22Rv1 (cell line): ENCODE measurements at regions not wholly inside any gene's neighbourhood (a gene's known extent, or its start where the extent isn't known, plus 50 kb on each side); places are given as distances from the start of the nearest gene placed in this dataset.

ENCODE experiments used
- H3K27ac ChIP-seq: fragments of 450-650 bp; 2 replicates; pipeline ENCODE4 v1.5.1; 2017
- ZFX ChIP-seq: fragments of 450-650 bp; IDR thresholded peaks from 2 replicates; pipeline ENCODE4 v1.6.1; 2017; ENCODE audit warnings: antibody characterized with exemption, borderline replicate concordance
- TF ChIP-seq, protein P1 (sequence below): fragments of 450-650 bp; IDR thresholded peaks from 2 replicates; pipeline ENCODE4 v1.5.1; 2017; ENCODE audit warnings: mild to moderate bottlenecking

DNA sequence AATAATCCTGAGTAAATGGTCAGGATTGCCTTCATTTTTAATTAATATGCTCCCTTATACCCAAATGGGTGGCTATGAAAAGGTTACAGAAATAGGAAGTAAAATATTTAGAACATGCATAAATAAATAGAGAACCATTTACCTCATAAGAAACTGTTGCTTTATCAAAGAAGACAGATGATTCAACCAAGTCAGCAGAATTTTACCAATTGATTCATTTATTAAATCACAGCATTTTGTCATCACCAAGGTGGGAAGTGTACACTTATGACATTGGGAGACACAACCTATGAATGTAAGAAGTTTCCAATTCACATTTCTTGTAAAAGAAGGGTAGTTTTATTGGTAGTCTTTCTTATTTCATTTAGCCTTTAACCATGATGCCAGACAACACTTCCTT lies 870.3 kb upstream of the CHORDC1 start:
- TF ChIP-seq, protein P1, sequence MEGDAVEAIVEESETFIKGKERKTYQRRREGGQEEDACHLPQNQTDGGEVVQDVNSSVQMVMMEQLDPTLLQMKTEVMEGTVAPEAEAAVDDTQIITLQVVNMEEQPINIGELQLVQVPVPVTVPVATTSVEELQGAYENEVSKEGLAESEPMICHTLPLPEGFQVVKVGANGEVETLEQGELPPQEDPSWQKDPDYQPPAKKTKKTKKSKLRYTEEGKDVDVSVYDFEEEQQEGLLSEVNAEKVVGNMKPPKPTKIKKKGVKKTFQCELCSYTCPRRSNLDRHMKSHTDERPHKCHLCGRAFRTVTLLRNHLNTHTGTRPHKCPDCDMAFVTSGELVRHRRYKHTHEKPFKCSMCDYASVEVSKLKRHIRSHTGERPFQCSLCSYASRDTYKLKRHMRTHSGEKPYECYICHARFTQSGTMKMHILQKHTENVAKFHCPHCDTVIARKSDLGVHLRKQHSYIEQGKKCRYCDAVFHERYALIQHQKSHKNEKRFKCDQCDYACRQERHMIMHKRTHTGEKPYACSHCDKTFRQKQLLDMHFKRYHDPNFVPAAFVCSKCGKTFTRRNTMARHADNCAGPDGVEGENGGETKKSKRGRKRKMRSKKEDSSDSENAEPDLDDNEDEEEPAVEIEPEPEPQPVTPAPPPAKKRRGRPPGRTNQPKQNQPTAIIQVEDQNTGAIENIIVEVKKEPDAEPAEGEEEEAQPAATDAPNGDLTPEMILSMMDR, result no peak
- no peak for TF ChIP-seq ZFX
- H3K27ac ChIP-seq, result no peak overlapping the region

GRCh38 chr11:91091563-91091962 lies 868.7 kb upstream of the CHORDC1 start:
- H3K27ac ChIP-seq, result no peak overlapping the region
- TF ChIP-seq ZFX, result no peak
- TF ChIP-seq, protein P1, result no peak

DNA sequence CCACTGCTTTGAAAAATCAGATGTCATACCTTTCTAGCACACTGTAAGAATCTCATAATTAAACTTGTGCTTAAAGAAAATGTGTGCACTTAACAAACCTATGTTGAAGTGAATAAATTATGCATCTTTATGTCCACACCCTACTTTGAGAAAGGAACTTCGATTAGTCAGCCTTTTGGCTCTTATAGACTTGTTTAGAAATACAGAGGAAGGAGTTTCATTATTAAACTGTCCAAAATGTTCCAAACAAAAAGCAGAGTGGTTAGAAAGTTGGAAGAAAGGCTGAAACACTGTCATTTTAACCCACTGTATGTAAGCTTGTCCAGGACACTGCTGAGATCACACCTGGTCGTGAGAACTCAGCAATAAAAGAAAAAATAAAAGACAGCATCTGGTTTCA lies 863.2 kb upstream of the CHORDC1 start:
- no peak for TF ChIP-seq ZFX
- TF ChIP-seq, protein P1, result no peak
- no peak overlapping the region for H3K27ac ChIP-seq

DNA sequence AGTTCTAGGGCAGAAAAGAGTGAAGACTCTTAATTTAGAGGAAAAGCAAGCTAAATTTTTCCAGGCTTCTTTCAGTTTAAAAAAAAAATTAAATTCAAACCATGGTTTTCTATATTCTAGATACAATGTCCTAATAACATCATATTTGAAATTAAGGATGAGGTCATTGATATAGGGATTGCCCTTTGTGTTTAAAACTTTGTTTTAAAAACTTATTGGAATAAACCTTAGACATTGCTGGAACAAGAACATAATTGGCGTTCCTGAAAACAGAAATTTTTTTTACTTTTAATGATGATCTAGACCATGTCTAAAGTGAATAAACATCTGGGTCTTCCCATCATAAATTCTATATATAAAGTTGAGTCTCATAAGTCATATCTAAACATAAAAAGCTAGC lies 859.4 kb upstream of the CHORDC1 start:
- TF ChIP-seq ZFX, result no peak
- TF ChIP-seq, protein P1, result no peak

DNA sequence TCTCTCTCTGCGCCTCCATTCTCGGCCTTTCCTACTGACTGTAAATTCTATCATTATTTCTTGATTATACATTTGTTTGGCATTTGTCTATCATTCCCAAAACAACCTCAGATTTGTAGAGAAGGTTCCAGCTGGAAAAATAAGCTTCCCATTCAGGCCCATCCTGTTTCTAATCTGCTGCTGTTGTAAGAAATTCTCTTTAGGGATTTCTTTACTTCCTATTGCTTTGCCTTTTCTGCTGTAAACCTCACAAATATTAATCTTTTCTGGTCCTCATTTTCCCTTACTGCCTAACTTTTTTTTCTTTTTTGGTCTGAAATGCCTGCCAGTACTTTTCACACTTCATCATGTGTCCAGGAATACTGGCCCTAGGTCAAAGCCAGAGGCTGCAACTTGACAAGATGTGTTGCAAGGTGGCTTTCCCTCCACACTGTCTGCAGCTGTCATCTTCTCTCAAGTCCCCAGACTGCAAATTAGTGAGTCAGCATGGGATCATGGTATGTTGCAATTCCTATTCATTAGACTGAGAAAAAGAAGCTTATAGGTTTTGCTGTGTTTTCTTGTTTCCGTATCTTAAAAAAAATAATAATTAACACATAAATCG lies 858.7 kb upstream of the CHORDC1 start:
- TF ChIP-seq ZFX, result no peak
- TF ChIP-seq, protein P1, result no peak
- H3K27ac ChIP-seq, result no peak overlapping the region

More for the DNA sequence above, 859.4 kb upstream of the CHORDC1 start:
- H3K27ac ChIP-seq, result no peak overlapping the region

GRCh38 chr11:91078221-91078620 lies 855.4 kb upstream of the CHORDC1 start:
- H3K27ac ChIP-seq, result no peak overlapping the region
- TF ChIP-seq, protein P1, result no peak
- TF ChIP-seq ZFX, result no peak

GRCh38 chr11:91075032-91075695 lies 852.3 kb upstream of the CHORDC1 start:
- no peak for TF ChIP-seq ZFX
- TF ChIP-seq, protein P1, result no peak
- H3K27ac ChIP-seq, result no peak overlapping the region
